ENCODE measurements at regions not wholly inside any gene's neighbourhood (a gene's known extent, or its start where the extent isn't known, plus 50 kb on each side); places are given as distances from the start of the nearest gene placed in this dataset.

DNA sequence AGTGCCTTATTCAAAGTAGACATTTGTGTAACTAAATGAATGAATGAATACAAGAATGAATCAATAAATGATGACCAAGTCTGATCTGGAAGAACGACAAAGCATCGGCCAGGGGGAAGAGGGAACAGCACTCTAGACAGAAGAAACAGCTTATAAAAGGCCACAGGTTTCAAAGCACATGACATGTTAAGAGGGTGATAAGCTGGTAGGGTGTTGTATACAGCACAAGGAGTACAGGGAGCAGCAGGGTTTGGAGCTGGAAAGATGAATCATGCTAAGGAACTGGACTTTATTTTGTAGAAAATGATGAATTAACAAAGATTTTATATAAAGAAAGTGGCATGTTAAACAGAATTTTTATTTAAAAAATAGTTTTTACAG lies 302.5 kb downstream of the NUAK1 start:
- Histone ChIP-seq H3K4me3 (replicated peaks in 1 of 4; ENCODE audit: control extremely low read depth in 1 of 4, insufficient read depth in 1 of 4, low read depth in 3 of 4, low read length in 4 of 4) (no peak overlapping the region), H2AFZ (ENCODE audit: low read length) (no peak overlapping the region), H3K9ac (ENCODE audit: insufficient read depth, low read length) (no peak overlapping the region), H3K79me2 (ENCODE audit: control insufficient read depth, insufficient read depth, low read length) (no peaks in the 10 kb centered on the region), H3K27ac (ENCODE audit: insufficient read depth, low read length) (no peak overlapping the region), H3K36me3 (ENCODE audit: control insufficient read depth, insufficient read depth, low read length) (no peaks in the 10 kb centered on the region), H3K4me1 (ENCODE audit: control insufficient read depth, extremely low read depth, insufficient read depth, low read length) (no peaks in the 10 kb centered on the region), H3K4me2 (ENCODE audit: extremely low read depth, insufficient read depth, low read length) (no peak overlapping the region), H3K9me3 (ENCODE audit: control insufficient read depth, insufficient read depth, low read depth, low read length) (no peaks in the 10 kb centered on the region), H3K27me3 (ENCODE audit: control insufficient read depth, insufficient read depth, low read length) (no peaks in the 10 kb centered on the region), H4K20me1 (ENCODE audit: control insufficient read depth, extremely low read depth, insufficient read depth, low read length) (no peaks in the 10 kb centered on the region)
- no peak for DNase-seq (ENCODE audit: low read depth in 2 of 2)
- TF ChIP-seq EZH2 (IDR thresholded peaks at IDR 0.05; ENCODE audit: low read length, missing control alignments): no peak
- TF ChIP-seq, protein P1, sequence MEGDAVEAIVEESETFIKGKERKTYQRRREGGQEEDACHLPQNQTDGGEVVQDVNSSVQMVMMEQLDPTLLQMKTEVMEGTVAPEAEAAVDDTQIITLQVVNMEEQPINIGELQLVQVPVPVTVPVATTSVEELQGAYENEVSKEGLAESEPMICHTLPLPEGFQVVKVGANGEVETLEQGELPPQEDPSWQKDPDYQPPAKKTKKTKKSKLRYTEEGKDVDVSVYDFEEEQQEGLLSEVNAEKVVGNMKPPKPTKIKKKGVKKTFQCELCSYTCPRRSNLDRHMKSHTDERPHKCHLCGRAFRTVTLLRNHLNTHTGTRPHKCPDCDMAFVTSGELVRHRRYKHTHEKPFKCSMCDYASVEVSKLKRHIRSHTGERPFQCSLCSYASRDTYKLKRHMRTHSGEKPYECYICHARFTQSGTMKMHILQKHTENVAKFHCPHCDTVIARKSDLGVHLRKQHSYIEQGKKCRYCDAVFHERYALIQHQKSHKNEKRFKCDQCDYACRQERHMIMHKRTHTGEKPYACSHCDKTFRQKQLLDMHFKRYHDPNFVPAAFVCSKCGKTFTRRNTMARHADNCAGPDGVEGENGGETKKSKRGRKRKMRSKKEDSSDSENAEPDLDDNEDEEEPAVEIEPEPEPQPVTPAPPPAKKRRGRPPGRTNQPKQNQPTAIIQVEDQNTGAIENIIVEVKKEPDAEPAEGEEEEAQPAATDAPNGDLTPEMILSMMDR (conservative IDR thresholded peaks at IDR 0.05 in 1 of 2, IDR thresholded peaks at IDR 0.05 in 1 of 2; ENCODE audit: low read depth in 1 of 2, low read length in 2 of 2): no peak

DNA sequence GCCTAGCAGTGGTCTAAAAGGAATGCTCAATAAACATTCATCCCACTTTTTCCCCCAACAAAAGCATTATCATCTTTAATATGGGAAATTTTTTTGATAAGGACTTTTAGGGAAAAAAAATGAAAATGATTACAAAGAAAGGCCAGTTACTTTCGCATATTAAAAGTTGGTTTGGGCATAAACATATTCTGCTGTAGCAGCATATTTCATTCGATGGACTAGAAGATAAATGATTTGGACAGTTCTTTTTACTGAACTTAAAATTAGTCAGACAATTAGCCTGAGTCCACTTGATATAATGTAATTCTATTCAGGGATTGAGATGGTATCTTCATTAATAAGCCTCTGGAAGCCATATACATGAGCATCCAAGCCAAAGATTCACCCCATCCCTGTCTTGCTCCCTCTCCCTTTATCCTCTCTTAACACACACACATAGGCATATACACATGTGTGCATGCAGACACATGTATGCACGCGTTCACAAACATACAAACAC lies 299.1 kb downstream of the NUAK1 start:
- Histone ChIP-seq H4K20me1 (ENCODE audit: control insufficient read depth, extremely low read depth, insufficient read depth, low read length) (no peaks in the 10 kb centered on the region), H3K79me2 (ENCODE audit: control insufficient read depth, insufficient read depth, low read length) (no peaks in the 10 kb centered on the region), H3K9me3 (ENCODE audit: control insufficient read depth, insufficient read depth, low read depth, low read length) (no peaks in the 10 kb centered on the region), H3K4me2 (ENCODE audit: extremely low read depth, insufficient read depth, low read length) (no peak overlapping the region), H3K9ac (ENCODE audit: insufficient read depth, low read length) (no peak overlapping the region), H3K4me1 (ENCODE audit: control insufficient read depth, extremely low read depth, insufficient read depth, low read length) (no peaks in the 10 kb centered on the region), H3K4me3 (replicated peaks in 1 of 4; ENCODE audit: control extremely low read depth in 1 of 4, insufficient read depth in 1 of 4, low read depth in 3 of 4, low read length in 4 of 4) (no peak overlapping the region), H2AFZ (ENCODE audit: low read length) (no peak overlapping the region), H3K27me3 (ENCODE audit: control insufficient read depth, insufficient read depth, low read length) (no peaks in the 10 kb centered on the region), H3K36me3 (ENCODE audit: control insufficient read depth, insufficient read depth, low read length) (no peaks in the 10 kb centered on the region), H3K27ac (ENCODE audit: insufficient read depth, low read length) (no peak overlapping the region)
- TF ChIP-seq, protein P1 (conservative IDR thresholded peaks at IDR 0.05 in 1 of 2, IDR thresholded peaks at IDR 0.05 in 1 of 2; ENCODE audit: low read depth in 1 of 2, low read length in 2 of 2): no peak
- no peak for TF ChIP-seq EZH2 (IDR thresholded peaks at IDR 0.05; ENCODE audit: low read length, missing control alignments)
- DNase-seq (ENCODE audit: low read depth in 2 of 2): no peak

DNA sequence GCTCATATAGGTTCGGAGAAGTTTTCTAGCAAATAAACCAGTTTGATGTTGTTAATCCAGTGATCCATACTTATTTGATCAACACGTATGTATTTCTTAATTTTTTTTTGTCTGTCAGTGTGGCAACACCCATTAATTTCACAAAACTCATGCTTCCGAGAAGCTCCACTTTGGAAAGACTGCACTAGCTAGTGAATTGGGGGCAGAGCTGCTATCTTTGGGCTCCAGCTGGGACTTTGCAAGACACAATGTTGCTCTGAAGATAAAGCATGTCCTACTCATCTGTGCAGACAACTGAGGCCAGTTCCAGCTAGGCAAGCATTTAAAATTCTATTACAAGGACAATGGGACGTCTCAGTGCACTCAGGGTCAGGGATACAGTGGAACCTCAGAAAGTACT lies 298.4 kb downstream of the NUAK1 start:
- DNase-seq (ENCODE audit: low read depth in 2 of 2): no peak
- no peak overlapping the region for H3K9ac ChIP-seq (ENCODE audit: insufficient read depth, low read length)
- no peaks in the 10 kb centered on the region for H3K9me3 ChIP-seq (ENCODE audit: control insufficient read depth, insufficient read depth, low read depth, low read length)
- no peaks in the 10 kb centered on the region for H3K4me1 ChIP-seq (ENCODE audit: control insufficient read depth, extremely low read depth, insufficient read depth, low read length)
- H3K36me3 ChIP-seq (ENCODE audit: control insufficient read depth, insufficient read depth, low read length): no peaks in the 10 kb centered on the region
- H2AFZ ChIP-seq (ENCODE audit: low read length): no peak overlapping the region
- no peaks in the 10 kb centered on the region for H3K27me3 ChIP-seq (ENCODE audit: control insufficient read depth, insufficient read depth, low read length)
- H4K20me1 ChIP-seq (ENCODE audit: control insufficient read depth, extremely low read depth, insufficient read depth, low read length): no peaks in the 10 kb centered on the region
- TF ChIP-seq, protein P1 (conservative IDR thresholded peaks at IDR 0.05 in 1 of 2, IDR thresholded peaks at IDR 0.05 in 1 of 2; ENCODE audit: low read depth in 1 of 2, low read length in 2 of 2): no peak
- TF ChIP-seq EZH2 (IDR thresholded peaks at IDR 0.05; ENCODE audit: low read length, missing control alignments): no peak
- H3K27ac ChIP-seq (ENCODE audit: insufficient read depth, low read length): no peak overlapping the region
- H3K4me2 ChIP-seq (ENCODE audit: extremely low read depth, insufficient read depth, low read length): no peak overlapping the region
- H3K79me2 ChIP-seq (ENCODE audit: control insufficient read depth, insufficient read depth, low read length): no peaks in the 10 kb centered on the region
- no peak overlapping the region for H3K4me3 ChIP-seq (replicated peaks in 1 of 4; ENCODE audit: control extremely low read depth in 1 of 4, insufficient read depth in 1 of 4, low read depth in 3 of 4, low read length in 4 of 4)

Data from fibroblast of lung (primary cell).